ENCODE measurements at regions not wholly inside any gene's neighbourhood (a gene's known extent, or its start where the extent isn't known, plus 50 kb on each side); places are given as distances from the start of the nearest gene placed in this dataset.

DNA sequence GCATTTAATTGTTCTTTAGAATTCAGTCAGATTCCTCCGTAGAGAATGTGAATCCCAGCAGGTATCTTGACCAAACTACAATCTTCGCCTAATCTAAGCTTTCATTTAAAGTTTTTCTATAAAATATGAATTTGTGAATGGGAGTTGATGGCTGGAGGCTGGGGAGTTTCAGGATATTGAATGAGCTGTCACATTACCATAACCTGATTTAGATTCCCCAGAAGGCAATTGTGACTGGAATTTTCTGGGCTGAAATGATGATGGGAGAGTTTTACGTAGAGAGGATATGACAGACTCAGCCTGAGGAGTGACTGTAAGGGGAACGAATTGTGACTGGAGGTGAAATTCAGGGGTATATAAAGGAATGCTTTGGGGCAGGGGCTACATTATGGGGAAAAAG lies 411.7 kb upstream of the FZD8 start:
- no peak overlapping the region for H3K27ac ChIP-seq
- H3K9me3 ChIP-seq, result peaks cover 0 to 7% (median 0%) of the 10 kb centered on the region in 4 donors
- TF ChIP-seq CTCF (IDR thresholded peaks at IDR 0.05), result no peak
- TF ChIP-seq EP300 (IDR thresholded peaks at IDR 0.05), result no peak
- TF ChIP-seq POLR2A (IDR thresholded peaks at IDR 0.05), result no peak
- H3K27me3 ChIP-seq, result no peaks in the 10 kb centered on the region
- no peak for DNase-seq (ENCODE audit: low spot score in 2 of 2)
- H3K4me1 ChIP-seq, result peaks cover 0 to 13% (median 0%) of the 10 kb centered on the region in 4 donors
- WGBS, 2 donors, result 95% methylated on average over 4 of the region's 4 CpGs
- H3K36me3 ChIP-seq, result no peaks in the 10 kb centered on the region
- H3K4me3 ChIP-seq, result no peak overlapping the region

DNA sequence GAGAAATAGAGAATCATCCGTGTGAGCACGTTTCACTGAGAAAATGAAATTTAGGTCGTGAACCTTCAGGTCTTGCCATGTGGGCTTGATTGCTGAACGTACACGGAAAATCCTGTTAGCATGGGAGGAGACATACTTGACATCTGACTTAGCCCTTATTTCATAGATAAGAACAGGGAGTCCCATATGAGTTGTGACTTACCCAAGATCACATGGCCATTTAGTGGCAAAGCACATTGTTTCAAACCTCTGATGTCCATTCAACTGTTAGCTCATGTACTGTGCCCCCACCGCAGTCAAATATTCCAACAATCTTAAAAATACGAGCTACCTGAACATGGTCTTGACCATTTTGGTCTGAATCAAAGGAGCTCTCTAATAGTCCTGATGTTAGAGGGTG lies 411.2 kb upstream of the FZD8 start:
- Histone ChIP-seq H3K27me3 (no peaks in the 10 kb centered on the region), H3K4me3 (no peak overlapping the region), H3K27ac (no peak overlapping the region), H3K4me1 (peaks cover 0 to 13% (median 0%) of the 10 kb centered on the region in 4 donors), H3K9me3 (peaks cover 0 to 7% (median 0%) of the 10 kb centered on the region in 4 donors), H3K36me3 (no peaks in the 10 kb centered on the region)
- TF ChIP-seq CTCF (IDR thresholded peaks at IDR 0.05), result no peak
- TF ChIP-seq EP300 (IDR thresholded peaks at IDR 0.05), result no peak
- TF ChIP-seq POLR2A (IDR thresholded peaks at IDR 0.05), result no peak
- WGBS, 2 donors, result 90 to 91% methylated on average over 7 of the region's 7 CpGs
- DNase-seq (ENCODE audit: low spot score in 2 of 2), result no peak

DNA sequence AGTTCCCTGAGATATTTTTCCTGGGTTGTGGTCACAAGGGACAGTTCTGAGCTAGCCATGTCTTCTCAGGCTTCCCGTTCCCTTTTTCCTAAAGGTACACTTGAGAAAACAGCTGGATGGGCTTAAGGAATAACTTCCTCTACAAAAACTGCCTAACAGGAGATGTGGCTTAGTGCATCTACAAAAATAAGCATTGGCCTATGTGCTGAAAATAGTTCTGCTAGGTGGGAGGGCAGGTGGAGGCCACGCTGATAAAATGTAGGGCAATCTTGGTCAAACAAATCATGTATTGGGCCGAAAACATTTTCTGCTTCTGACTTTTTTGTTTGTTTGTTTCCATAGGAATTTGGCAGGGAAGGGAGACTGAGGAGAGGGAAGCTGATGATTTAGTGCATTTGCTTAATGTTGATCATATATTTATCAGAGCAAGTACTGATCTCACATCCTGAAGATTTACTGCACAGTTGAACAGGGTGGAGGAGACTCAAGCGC lies 409.4 kb upstream of the FZD8 start:
- 62 to 72% methylated on average over 4 of the region's 4 CpGs for WGBS, 2 donors
- no peak for DNase-seq (ENCODE audit: low spot score in 2 of 2)
- peaks cover 0 to 7% (median 0%) of the 10 kb centered on the region in 4 donors for H3K9me3 ChIP-seq

DNA sequence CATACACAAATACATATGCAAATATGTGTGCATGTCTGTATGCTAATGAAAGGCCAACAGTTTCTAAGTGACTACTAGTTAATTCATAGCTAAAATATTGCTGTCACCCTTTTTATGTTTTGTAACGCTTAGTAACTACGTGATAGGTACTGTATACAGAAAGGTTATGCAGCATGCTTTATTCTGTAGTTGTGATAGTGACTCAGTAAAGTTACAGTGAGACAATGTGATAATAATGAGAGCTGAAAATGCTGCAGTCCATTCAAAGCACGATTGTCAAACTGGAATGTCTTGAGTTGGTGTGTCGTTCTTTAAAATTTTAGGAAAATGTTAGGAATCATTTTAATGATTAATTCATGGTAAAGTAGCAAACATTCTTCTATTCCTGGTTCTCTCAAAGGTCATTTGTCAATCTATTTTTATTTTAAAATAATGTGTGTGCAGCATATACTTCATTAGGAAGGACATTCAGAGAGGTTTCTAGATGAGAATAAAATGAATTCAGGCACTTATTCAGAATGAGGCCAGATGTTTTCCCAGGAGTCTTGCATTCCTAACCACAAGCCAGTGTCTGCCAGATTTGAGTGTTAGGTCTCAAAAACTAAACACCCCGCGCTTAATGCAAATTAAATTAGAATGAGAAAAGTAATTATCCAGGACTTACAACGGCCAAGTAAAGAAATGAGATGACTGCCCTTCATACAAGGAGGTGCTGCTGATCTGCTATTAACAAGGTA lies 408.8 kb upstream of the FZD8 start:
- no peak overlapping the region for H3K27ac ChIP-seq
- peaks cover 0 to 7% (median 0%) of the 10 kb centered on the region in 4 donors for H3K9me3 ChIP-seq
- peaks cover 0 to 13% (median 0%) of the 10 kb centered on the region in 4 donors for H3K4me1 ChIP-seq
- no peaks in the 10 kb centered on the region for H3K36me3 ChIP-seq
- H3K4me3 ChIP-seq, result no peak overlapping the region
- DNase-seq (ENCODE audit: low spot score in 2 of 2), result no peak
- TF ChIP-seq POLR2A (IDR thresholded peaks at IDR 0.05), result no peak
- TF ChIP-seq CTCF (IDR thresholded peaks at IDR 0.05), result no peak
- TF ChIP-seq EP300 (IDR thresholded peaks at IDR 0.05), result no peak
- WGBS, 2 donors, result 44 to 48% methylated on average over 7 of the region's 7 CpGs
- H3K27me3 ChIP-seq, result no peaks in the 10 kb centered on the region

More for the DNA sequence above, 409.4 kb upstream of the FZD8 start:
- TF ChIP-seq EP300 (IDR thresholded peaks at IDR 0.05) (no peak), POLR2A (IDR thresholded peaks at IDR 0.05) (no peak), CTCF (IDR thresholded peaks at IDR 0.05) (no peak)
- H3K27me3 ChIP-seq, result no peaks in the 10 kb centered on the region
- H3K4me3 ChIP-seq, result no peak overlapping the region
- H3K27ac ChIP-seq, result no peak overlapping the region
- H3K36me3 ChIP-seq, result no peaks in the 10 kb centered on the region
- H3K4me1 ChIP-seq, result peaks cover 0 to 13% (median 0%) of the 10 kb centered on the region in 4 donors

DNA sequence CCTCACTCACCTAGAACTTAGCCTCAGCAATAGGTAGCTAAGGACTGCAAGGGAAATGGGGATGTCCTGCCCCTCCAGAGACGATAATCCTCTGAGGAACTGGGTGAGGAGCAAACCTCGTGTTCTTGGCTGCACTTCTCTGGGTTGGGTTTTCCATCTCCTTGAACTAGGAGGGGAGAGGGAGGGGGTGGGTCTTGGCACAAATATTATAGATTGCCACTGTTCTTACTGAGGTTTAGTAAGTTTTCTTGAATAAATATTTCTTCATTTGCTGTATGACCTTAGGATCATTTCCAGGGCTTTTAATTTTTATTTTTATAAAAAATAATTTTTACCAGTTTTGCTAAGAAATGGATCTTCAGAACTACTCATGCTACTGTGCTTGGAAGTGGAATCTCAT lies 406.7 kb upstream of the FZD8 start:
- DNase-seq (ENCODE audit: low spot score in 2 of 2), result no peak
- H3K27ac ChIP-seq, result no peak overlapping the region
- TF ChIP-seq POLR2A (IDR thresholded peaks at IDR 0.05), result no peak
- no peak for TF ChIP-seq CTCF (IDR thresholded peaks at IDR 0.05)
- TF ChIP-seq EP300 (IDR thresholded peaks at IDR 0.05), result no peak
- H3K4me3 ChIP-seq, result no peak overlapping the region
- H3K9me3 ChIP-seq, result no peaks in the 10 kb centered on the region
- H3K36me3 ChIP-seq, result no peaks in the 10 kb centered on the region
- WGBS, 2 donors, result 65 to 69% methylated on average over 2 of the region's 2 CpGs
- no peaks in the 10 kb centered on the region for H3K27me3 ChIP-seq
- peaks cover 0 to 13% (median 0%) of the 10 kb centered on the region in 4 donors for H3K4me1 ChIP-seq
